SK-N-SH (cell line): ENCODE measurements at regions not wholly inside any gene's neighbourhood (a gene's known extent, or its start where the extent isn't known, plus 50 kb on each side); places are given as distances from the start of the nearest gene placed in this dataset.

Experiments
- CTCF ChIA-PET: fragments of 300-600, 350-600 bp; formaldehyde crosslinking; extraction: SDS; loops from one replicate; lab custom pipeline; 2021; lab: Yijun Ruan, JAX
- POLR2A ChIA-PET: fragments of 350-600 bp; sonication (Branson Sonifier 250); formaldehyde crosslinking; extraction: SDS; loops from one replicate; lab custom pipeline; 2020; ENCODE audit warnings: antibody characterized with exemption, inconsistent platforms; lab: Yijun Ruan, JAX
- DNase-seq: peaks from one replicate; pipeline ENCODE4 v3.0.0; 2012
- H2AFZ ChIP-seq: fragments of 200-600 bp; sonication (generic); 2 replicates; pipeline ENCODE4 v1.8.1; 2016; ENCODE audit warnings: antibody characterized with exemption, mild to moderate bottlenecking, low read depth
- H3F3A ChIP-seq: fragments of 200-600 bp; sonication (generic); replicated peaks from 2 replicates; pipeline ENCODE3; 2016; ENCODE audit warnings: antibody characterized with exemption, mild to moderate bottlenecking; ENCODE audit not compliant: insufficient read depth
- H3K27ac ChIP-seq, 2 experiments: fragments of 200-500 bp in 1 of 2; fragments of 200-600 bp in 1 of 2; sonication (Bioruptor generic) in 1 of 2; sonication (generic), shearing (Covaris generic) in 1 of 2; 2 replicates each; pipeline versions ENCODE4 v1.5.1 to v1.6.1; 2014 to 2016; ENCODE audit warnings: low read depth in 2 of 2, inconsistent platforms in 1 of 2, low read length in 1 of 2, mild to moderate bottlenecking in 1 of 2, mixed read lengths in 1 of 2
- H3K27me3 ChIP-seq: fragments of 200-600 bp; sonication (generic), shearing (Covaris generic); 2 replicates; pipeline ENCODE4 v1.6.1; 2016; ENCODE audit warnings: mixed run types; ENCODE audit not compliant: insufficient read depth
- H3K36me3 ChIP-seq, 2 experiments: fragments of 200-500 bp in 1 of 2; fragments of 200-600 bp in 1 of 2; sonication (Bioruptor generic) in 1 of 2; sonication (generic) in 1 of 2; replicated peaks in 1 of 2; 2 replicates each; pipeline versions ENCODE3 to v1.5.1; 2014 to 2016; ENCODE audit warnings: low read length in 1 of 2, mild to moderate bottlenecking in 1 of 2; ENCODE audit not compliant: insufficient read depth in 2 of 2, control insufficient read depth in 1 of 2
- H3K4me1 ChIP-seq, 2 experiments: fragments of 200-500 bp in 1 of 2; fragments of 200-600 bp in 1 of 2; sonication (Bioruptor generic) in 1 of 2; sonication (generic), shearing (Covaris generic) in 1 of 2; 2 replicates each; pipeline versions ENCODE4 v1.5.1 to v1.6.1; 2014 to 2016; ENCODE audit warnings: low read depth in 1 of 2, low read length in 1 of 2, mixed run types in 1 of 2; ENCODE audit not compliant: insufficient read depth in 2 of 2, control insufficient read depth in 1 of 2
- H3K4me2 ChIP-seq: fragments of 200-600 bp; sonication (generic), shearing (Covaris generic); 2 replicates; pipeline ENCODE4 v1.6.1; 2017; ENCODE audit warnings: mixed run types
- H3K4me3 ChIP-seq, 2 experiments: fragments of 200-500 bp in 1 of 2; fragments of 200-600 bp in 1 of 2; sonication (Bioruptor generic) in 1 of 2; sonication (generic), shearing (Covaris generic) in 1 of 2; 2 replicates each; pipeline versions ENCODE4 v1.5.1 to v1.8.1; 2014 to 2016; ENCODE audit warnings: low read depth in 2 of 2, inconsistent platforms in 1 of 2, low read length in 1 of 2, mild to moderate bottlenecking in 1 of 2, mixed read lengths in 1 of 2, moderate library complexity in 1 of 2
- H3K79me2 ChIP-seq: fragments of 200-600 bp; sonication (generic); 2 replicates; pipeline ENCODE4 v1.8.1; 2017; ENCODE audit warnings: mild to moderate bottlenecking; ENCODE audit not compliant: insufficient read depth
- H3K9ac ChIP-seq: fragments of 200-600 bp; sonication (generic); 2 replicates; pipeline ENCODE4 v1.6.1; 2017; ENCODE audit warnings: mixed run types
- H3K9me2 ChIP-seq: fragments of 200-600 bp; sonication (generic); 2 replicates; pipeline ENCODE4 v1.6.1; 2017; ENCODE audit warnings: mixed run types
- H3K9me3 ChIP-seq: fragments of 200-600 bp; sonication (generic); 2 replicates; pipeline ENCODE4 v1.6.1; 2017; ENCODE audit warnings: mixed run types, mild to moderate bottlenecking, moderate library complexity
- H4K20me1 ChIP-seq: fragments of 200-600 bp; sonication (generic); 2 replicates; pipeline ENCODE4 v1.6.1; 2017; ENCODE audit warnings: mild to moderate bottlenecking, mixed run types; ENCODE audit not compliant: insufficient read depth
- CHD2 ChIP-seq: fragments of 150-350 bp; IDR thresholded peaks from 2 replicates; pipeline ENCODE4 v1.6.1; 2018; ENCODE audit warnings: low read length; ENCODE audit not compliant: partially characterized antibody
- EP300 ChIP-seq, 2 experiments: IDR thresholded peaks; 2 replicates each; pipeline versions ENCODE4 v1.4.0 to v1.6.1; 2012; ENCODE audit warnings: borderline replicate concordance in 1 of 2, low read depth in 1 of 2, low read length in 1 of 2
- EZH2phosphoT487 ChIP-seq: fragments of 200-600 bp; sonication (generic); IDR thresholded peaks from 2 replicates; pipeline ENCODE4 v1.6.1; 2017; ENCODE audit warnings: low read depth, mixed run types, mild to moderate bottlenecking, antibody characterized with exemption, moderate library complexity, borderline replicate concordance
- FOSL2 ChIP-seq: IDR thresholded peaks from 2 replicates; pipeline ENCODE4 v1.4.0; 2012; ENCODE audit warnings: low read depth, mild to moderate bottlenecking, moderate library complexity, borderline replicate concordance
- GABPA ChIP-seq: IDR thresholded peaks from 2 replicates; pipeline ENCODE4 v1.4.0; 2012; ENCODE audit warnings: low read depth, mild to moderate bottlenecking
- GATA2 ChIP-seq: sonication (generic); formaldehyde crosslinking; IDR thresholded peaks from 2 replicates; pipeline ENCODE4 v1.5.0; 2020; ENCODE audit warnings: mild to moderate bottlenecking, missing genetic modification reagents
- JUND ChIP-seq: IDR thresholded peaks from 2 replicates; pipeline ENCODE4 v1.4.0; 2012
- MEF2A ChIP-seq: IDR thresholded peaks from 2 replicates; pipeline ENCODE4 v1.4.0; 2012; ENCODE audit warnings: low read depth, borderline replicate concordance
- MXI1 ChIP-seq: IDR thresholded peaks from 2 replicates; pipeline ENCODE4 v1.6.1; 2012; ENCODE audit warnings: mild to moderate bottlenecking, low read depth, low read length, improper control_type of control experiment
- POLR2AphosphoS5 ChIP-seq: IDR thresholded peaks from 2 replicates; pipeline ENCODE4 v1.6.1; 2012; ENCODE audit warnings: low read depth, low read length
- RCOR1 ChIP-seq: fragments of 150-350 bp; IDR thresholded peaks from 2 replicates; pipeline ENCODE4 v1.6.1; 2017; ENCODE audit warnings: antibody characterized with exemption, low read length
- RFX5 ChIP-seq: IDR thresholded peaks from 2 replicates; pipeline ENCODE4 v1.6.1; 2012; ENCODE audit warnings: mild to moderate bottlenecking, improper control_type of control experiment, low read length
- SIN3A ChIP-seq: IDR thresholded peaks from 2 replicates; pipeline ENCODE4 v1.6.1; 2012; ENCODE audit warnings: low read depth, mild to moderate bottlenecking, low read length, moderate library complexity, borderline replicate concordance
- TCF12 ChIP-seq: IDR thresholded peaks from 2 replicates; pipeline ENCODE4 v1.4.0; 2012
- TEAD4 ChIP-seq: IDR thresholded peaks from 2 replicates; pipeline ENCODE4 v1.4.0; 2012; ENCODE audit warnings: mild to moderate bottlenecking, borderline replicate concordance; ENCODE audit not compliant: insufficient read depth
- YY1 ChIP-seq: IDR thresholded peaks from 2 replicates; pipeline ENCODE4 v1.4.0; 2012; ENCODE audit warnings: low read depth, mild to moderate bottlenecking
- WGBS: methylation state at CpG from one replicate; pipeline ENCODE4 v1.1.6; 2017; ENCODE audit warnings: low lambda C conversion rate; 5-methylcytosine and 5-hydroxymethylcytosine counted together
- TF ChIP-seq, protein P1 (sequence below): fragments of 150-350 bp; IDR thresholded peaks from 2 replicates; pipeline ENCODE4 v1.6.1; 2016; ENCODE audit warnings: mild to moderate bottlenecking, low read depth, low read length
- TF ChIP-seq, protein P2 (sequence below): fragments of 200-600 bp; sonication (generic); IDR thresholded peaks from 2 replicates; pipeline ENCODE4 v1.6.1; 2017; ENCODE audit warnings: antibody characterized with exemption, mild to moderate bottlenecking, moderate library complexity
- TF ChIP-seq, protein P3 (sequence below): IDR thresholded peaks from 2 replicates; pipeline ENCODE4 v1.4.0; 2012; ENCODE audit warnings: low read depth
- TF ChIP-seq, protein P4 (sequence below): IDR thresholded peaks from 2 replicates; pipeline ENCODE4 v1.4.0; 2012; ENCODE audit warnings: low read depth, borderline replicate concordance
- TF ChIP-seq, protein P5 (sequence below): IDR thresholded peaks from 2 replicates; pipeline ENCODE4; 2012
- TF ChIP-seq, protein P6 (sequence below): fragments of 150-350 bp; IDR thresholded peaks from 2 replicates; pipeline ENCODE4 v1.6.1; 2017; ENCODE audit warnings: antibody characterized with exemption, low read length, low read depth, borderline replicate concordance

DNA sequence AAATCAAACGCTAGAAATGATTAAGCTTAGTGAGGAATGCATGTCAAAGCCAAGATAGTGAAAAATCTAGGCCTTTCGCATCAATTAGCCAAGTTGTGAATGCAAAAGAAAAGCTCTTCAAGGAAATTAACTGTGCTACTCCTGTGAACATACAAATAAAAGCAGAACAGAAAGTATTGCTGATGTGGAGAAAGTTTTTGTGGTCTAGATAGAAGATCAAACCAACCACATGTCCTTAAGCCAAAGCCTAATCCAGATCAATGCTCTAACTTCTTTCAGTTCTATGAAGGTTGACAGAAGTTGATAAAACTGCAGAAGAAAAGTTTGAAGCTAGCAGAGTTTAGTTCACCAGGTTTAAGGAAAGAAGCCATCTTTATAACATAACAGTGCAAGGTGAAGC, 1044.6 kb downstream of the CDH11 start:
- ChIA-PET POLR2A (no interaction called here), CTCF (interaction anchor here (1.2 kb wide), 2 partner anchors 13 to 616 kb away, joined by 3 read pairs; no protein-coding TSS in a partner anchor)
- Histone ChIP-seq H3K27ac (no peak overlapping the region), H2AFZ (no peak overlapping the region), H3K9ac (no peak overlapping the region), H3F3A (no peaks in the 10 kb centered on the region), H3K4me1 (no peaks in the 10 kb centered on the region), H3K4me3 (no peak overlapping the region), H3K9me2 (no peaks in the 10 kb centered on the region), H3K79me2 (no peaks in the 10 kb centered on the region), H3K4me2 (no peak overlapping the region), H4K20me1 (no peaks in the 10 kb centered on the region), H3K9me3 (no peaks in the 10 kb centered on the region), H3K27me3 (no peaks in the 10 kb centered on the region), H3K36me3 (no peaks in the 10 kb centered on the region)
- no peak for DNase-seq
- WGBS, result 76% methylated on average over 2 of the region's 2 CpGs
- TF ChIP-seq POLR2AphosphoS5 (no peak), RFX5 (no peak), MEF2A (no peak), FOSL2 (no peak), TCF12 (no peak), EP300 (IDR thresholded peaks at IDR 0.05; ENCODE audit: borderline replicate concordance in 1 of 2, low read depth in 1 of 2, low read length in 1 of 2) (no peak), GABPA (no peak), JUND (no peak), EZH2phosphoT487 (no peak), YY1 (no peak), RCOR1 (no peak), GATA2 (CRISPR knock-in tag) (no peak), TEAD4 (no peak)
- TF ChIP-seq, protein P1, sequence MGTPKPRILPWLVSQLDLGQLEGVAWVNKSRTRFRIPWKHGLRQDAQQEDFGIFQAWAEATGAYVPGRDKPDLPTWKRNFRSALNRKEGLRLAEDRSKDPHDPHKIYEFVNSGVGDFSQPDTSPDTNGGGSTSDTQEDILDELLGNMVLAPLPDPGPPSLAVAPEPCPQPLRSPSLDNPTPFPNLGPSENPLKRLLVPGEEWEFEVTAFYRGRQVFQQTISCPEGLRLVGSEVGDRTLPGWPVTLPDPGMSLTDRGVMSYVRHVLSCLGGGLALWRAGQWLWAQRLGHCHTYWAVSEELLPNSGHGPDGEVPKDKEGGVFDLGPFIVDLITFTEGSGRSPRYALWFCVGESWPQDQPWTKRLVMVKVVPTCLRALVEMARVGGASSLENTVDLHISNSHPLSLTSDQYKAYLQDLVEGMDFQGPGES, result no peak
- TF ChIP-seq, protein P2, sequence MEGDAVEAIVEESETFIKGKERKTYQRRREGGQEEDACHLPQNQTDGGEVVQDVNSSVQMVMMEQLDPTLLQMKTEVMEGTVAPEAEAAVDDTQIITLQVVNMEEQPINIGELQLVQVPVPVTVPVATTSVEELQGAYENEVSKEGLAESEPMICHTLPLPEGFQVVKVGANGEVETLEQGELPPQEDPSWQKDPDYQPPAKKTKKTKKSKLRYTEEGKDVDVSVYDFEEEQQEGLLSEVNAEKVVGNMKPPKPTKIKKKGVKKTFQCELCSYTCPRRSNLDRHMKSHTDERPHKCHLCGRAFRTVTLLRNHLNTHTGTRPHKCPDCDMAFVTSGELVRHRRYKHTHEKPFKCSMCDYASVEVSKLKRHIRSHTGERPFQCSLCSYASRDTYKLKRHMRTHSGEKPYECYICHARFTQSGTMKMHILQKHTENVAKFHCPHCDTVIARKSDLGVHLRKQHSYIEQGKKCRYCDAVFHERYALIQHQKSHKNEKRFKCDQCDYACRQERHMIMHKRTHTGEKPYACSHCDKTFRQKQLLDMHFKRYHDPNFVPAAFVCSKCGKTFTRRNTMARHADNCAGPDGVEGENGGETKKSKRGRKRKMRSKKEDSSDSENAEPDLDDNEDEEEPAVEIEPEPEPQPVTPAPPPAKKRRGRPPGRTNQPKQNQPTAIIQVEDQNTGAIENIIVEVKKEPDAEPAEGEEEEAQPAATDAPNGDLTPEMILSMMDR, result no peak
- TF ChIP-seq, protein P3, sequence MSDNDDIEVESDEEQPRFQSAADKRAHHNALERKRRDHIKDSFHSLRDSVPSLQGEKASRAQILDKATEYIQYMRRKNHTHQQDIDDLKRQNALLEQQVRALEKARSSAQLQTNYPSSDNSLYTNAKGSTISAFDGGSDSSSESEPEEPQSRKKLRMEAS, result no peak

DNA sequence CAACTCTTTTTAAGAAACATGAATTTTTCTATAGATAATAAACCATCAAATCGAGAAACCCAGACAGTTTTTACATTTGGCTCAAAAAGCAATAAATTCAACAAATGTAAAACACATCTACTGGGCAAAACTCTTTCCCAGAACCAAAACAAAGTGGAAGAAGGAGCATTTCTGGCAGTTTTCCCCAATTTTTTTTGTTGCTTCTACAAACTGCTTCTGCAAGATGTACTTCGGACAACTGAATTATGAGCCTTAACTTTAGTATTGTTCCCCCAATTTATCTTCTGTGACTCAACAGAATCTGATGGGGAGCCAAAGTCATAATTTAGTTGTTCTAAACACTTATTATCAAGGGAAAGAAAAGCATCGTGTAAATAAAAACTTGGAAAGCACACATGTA, 1047.2 kb downstream of the CDH11 start:
- no peaks in the 10 kb centered on the region for H3K79me2 ChIP-seq
- H3K4me3 ChIP-seq, result no peak overlapping the region
- no peaks in the 10 kb centered on the region for H3K36me3 ChIP-seq
- H3K9me2 ChIP-seq, result no peaks in the 10 kb centered on the region
- no peaks in the 10 kb centered on the region for H4K20me1 ChIP-seq
- H3K4me1 ChIP-seq, result no peaks in the 10 kb centered on the region
- WGBS, result 73% methylated on average over 3 of the region's 3 CpGs
- POLR2A ChIA-PET, result no interaction called here
- H2AFZ ChIP-seq, result no peak overlapping the region
- H3K27ac ChIP-seq, result no peak overlapping the region
- H3K9me3 ChIP-seq, result no peaks in the 10 kb centered on the region
- no peaks in the 10 kb centered on the region for H3K27me3 ChIP-seq
- no peak overlapping the region for H3K9ac ChIP-seq
- H3F3A ChIP-seq, result no peaks in the 10 kb centered on the region
- CTCF ChIA-PET, result no interaction called here
- no peak for DNase-seq
- no peak overlapping the region for H3K4me2 ChIP-seq
- no peak for TF ChIP-seq JUND
- no peak for TF ChIP-seq CHD2
- no peak for TF ChIP-seq MXI1
- TF ChIP-seq, protein P4, sequence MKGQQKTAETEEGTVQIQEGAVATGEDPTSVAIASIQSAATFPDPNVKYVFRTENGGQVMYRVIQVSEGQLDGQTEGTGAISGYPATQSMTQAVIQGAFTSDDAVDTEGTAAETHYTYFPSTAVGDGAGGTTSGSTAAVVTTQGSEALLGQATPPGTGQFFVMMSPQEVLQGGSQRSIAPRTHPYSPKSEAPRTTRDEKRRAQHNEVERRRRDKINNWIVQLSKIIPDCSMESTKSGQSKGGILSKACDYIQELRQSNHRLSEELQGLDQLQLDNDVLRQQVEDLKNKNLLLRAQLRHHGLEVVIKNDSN, result no peak
- TF ChIP-seq, protein P5, sequence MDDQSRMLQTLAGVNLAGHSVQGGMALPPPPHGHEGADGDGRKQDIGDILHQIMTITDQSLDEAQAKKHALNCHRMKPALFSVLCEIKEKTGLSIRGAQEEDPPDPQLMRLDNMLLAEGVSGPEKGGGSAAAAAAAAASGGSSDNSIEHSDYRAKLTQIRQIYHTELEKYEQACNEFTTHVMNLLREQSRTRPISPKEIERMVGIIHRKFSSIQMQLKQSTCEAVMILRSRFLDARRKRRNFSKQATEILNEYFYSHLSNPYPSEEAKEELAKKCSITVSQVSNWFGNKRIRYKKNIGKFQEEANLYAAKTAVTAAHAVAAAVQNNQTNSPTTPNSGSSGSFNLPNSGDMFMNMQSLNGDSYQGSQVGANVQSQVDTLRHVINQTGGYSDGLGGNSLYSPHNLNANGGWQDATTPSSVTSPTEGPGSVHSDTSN, result no peak
- no peak for TF ChIP-seq TCF12
- no peak for TF ChIP-seq MEF2A
- no peak for TF ChIP-seq GATA2 (CRISPR knock-in tag)
- TF ChIP-seq, protein P6, sequence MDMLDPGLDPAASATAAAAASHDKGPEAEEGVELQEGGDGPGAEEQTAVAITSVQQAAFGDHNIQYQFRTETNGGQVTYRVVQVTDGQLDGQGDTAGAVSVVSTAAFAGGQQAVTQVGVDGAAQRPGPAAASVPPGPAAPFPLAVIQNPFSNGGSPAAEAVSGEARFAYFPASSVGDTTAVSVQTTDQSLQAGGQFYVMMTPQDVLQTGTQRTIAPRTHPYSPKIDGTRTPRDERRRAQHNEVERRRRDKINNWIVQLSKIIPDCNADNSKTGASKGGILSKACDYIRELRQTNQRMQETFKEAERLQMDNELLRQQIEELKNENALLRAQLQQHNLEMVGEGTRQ, result no peak
- TF ChIP-seq, protein P1, result no peak
- no peak for TF ChIP-seq SIN3A
- TF ChIP-seq RFX5, result no peak
